Hepatocyte (in vitro differentiated cells): ENCODE measurements at regions not wholly inside any gene's neighbourhood (a gene's known extent, or its start where the extent isn't known, plus 50 kb on each side); places are given as distances from the start of the nearest gene placed in this dataset.
"Not testable (repeated sequence)": the region's sequence is repeated elsewhere in the genome, so short reads cannot be mapped to it uniquely, and the experiment has no call there.

Experiments used
- DNase-seq: peaks from one replicate; pipeline ENCODE4 v3.0.0-alpha.2; 2016; ENCODE audit warnings: low spot score
- H2AFZ ChIP-seq: fragments of 200-600 bp; sonication (generic); 2 replicates; pipeline ENCODE4 v1.6.0; 2016; ENCODE audit warnings: antibody characterized with exemption, mild to moderate bottlenecking
- H3K27ac ChIP-seq: fragments of 200-600 bp; sonication (generic); 2 replicates; pipeline ENCODE4 v1.5.1; 2016; ENCODE audit warnings: mild to moderate bottlenecking
- H3K27me3 ChIP-seq: fragments of 200-600 bp; sonication (generic); 2 replicates; pipeline ENCODE4 v1.6.1; 2016
- H3K36me3 ChIP-seq: fragments of 200-600 bp; sonication (generic); replicated peaks from 2 replicates; pipeline ENCODE4 v1.5.1; 2016; ENCODE audit warnings: low read depth; ENCODE audit not compliant: insufficient read depth
- H3K4me1 ChIP-seq: fragments of 200-600 bp; sonication (generic); 2 replicates; pipeline ENCODE4 v1.5.1; 2016; ENCODE audit warnings: mild to moderate bottlenecking, moderate library complexity; ENCODE audit not compliant: insufficient read depth
- H3K4me2 ChIP-seq: fragments of 200-600 bp; sonication (generic); 2 replicates; pipeline ENCODE4 v1.6.0; 2016
- H3K4me3 ChIP-seq: fragments of 200-600 bp; sonication (generic); 2 replicates; pipeline ENCODE4 v1.5.1; 2016; ENCODE audit warnings: mild to moderate bottlenecking
- H3K79me2 ChIP-seq: fragments of 200-600 bp; sonication (generic); 2 replicates; pipeline ENCODE4 v1.6.0; 2017; ENCODE audit warnings: mild to moderate bottlenecking
- H3K9me2 ChIP-seq: fragments of 200-600 bp; sonication (generic); replicated peaks from 2 replicates; pipeline ENCODE4 v1.6.0; 2017; ENCODE audit warnings: mild to moderate bottlenecking; ENCODE audit not compliant: insufficient read depth
- H3K9me3 ChIP-seq: fragments of 200-600 bp; sonication (generic); 2 replicates; pipeline ENCODE4 v1.5.1; 2016; ENCODE audit warnings: low read depth, mild to moderate bottlenecking
- H4K20me1 ChIP-seq: fragments of 200-600 bp; sonication (generic); 2 replicates; pipeline ENCODE4 v1.6.0; 2016; ENCODE audit warnings: mild to moderate bottlenecking; ENCODE audit not compliant: insufficient read depth, poor library complexity, severe bottlenecking
- CTCF ChIP-seq: fragments of 200-600 bp; sonication (generic); IDR thresholded peaks from 2 replicates; pipeline ENCODE4 v1.5.1; 2016; ENCODE audit warnings: antibody characterized with exemption, mild to moderate bottlenecking; ENCODE audit not compliant: poor library complexity
- EZH2 ChIP-seq: fragments of 200-600 bp; sonication (generic); IDR thresholded peaks from 2 replicates; pipeline ENCODE4 v1.6.1; 2016; ENCODE audit warnings: antibody characterized with exemption, mild to moderate bottlenecking, borderline replicate concordance
- EZH2phosphoT487 ChIP-seq: fragments of 200-600 bp; sonication (generic); IDR thresholded peaks from one replicate; pipeline ENCODE4 v1.6.1; 2018; ENCODE audit warnings: antibody characterized with exemption, mild to moderate bottlenecking, low read depth, moderate library complexity; ENCODE audit not compliant: unreplicated experiment, severe bottlenecking
- WGBS: methylation state at CpG from one replicate; pipeline ENCODE4 v1.1.6; 2016; ENCODE audit warnings: low lambda C conversion rate; ENCODE audit errors: missing lambda C conversion rate; 5-methylcytosine and 5-hydroxymethylcytosine counted together

DNA sequence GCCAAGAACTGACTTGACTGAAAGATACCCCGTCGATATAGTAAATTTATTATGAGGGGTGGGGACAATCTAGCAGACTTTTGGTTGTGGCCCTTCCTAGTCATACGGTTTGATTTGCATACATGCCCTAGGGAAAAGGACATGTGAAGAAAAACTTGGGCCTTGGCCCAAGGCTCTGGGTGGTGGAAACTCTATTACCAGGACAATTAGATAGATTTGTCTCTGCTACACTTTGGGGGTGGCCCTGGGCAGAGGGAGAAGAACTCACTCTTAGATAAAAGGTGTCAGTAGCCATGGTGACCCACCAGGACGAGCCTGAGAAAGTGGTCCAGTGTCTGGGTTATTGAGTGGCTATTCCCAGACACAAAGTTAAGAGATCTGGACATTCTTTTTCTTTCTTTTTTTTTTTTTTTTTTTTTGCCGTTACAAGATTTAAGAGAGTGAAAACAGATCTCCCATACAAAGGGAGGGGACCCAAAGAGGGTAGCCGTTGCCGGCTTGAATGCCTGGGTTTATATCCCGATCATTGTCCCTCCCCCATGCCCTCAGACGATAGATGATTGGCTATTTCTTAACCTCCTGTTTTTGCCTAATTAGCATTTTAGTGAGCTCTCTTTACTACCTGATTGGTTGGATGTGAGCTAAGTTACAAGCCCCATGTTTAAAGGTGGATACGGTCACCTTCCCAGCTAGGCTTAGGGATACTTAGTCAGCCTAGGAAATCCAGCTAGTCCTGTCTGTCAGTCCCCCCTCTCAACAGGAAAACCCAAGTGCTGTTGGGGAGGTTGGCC lies 96.4 kb upstream of the SMAD3 start:
- Histone ChIP-seq H3K36me3 (no peaks in the 10 kb centered on the region), H3K9me2 (no peaks in the 10 kb centered on the region), H3K27ac (no peak overlapping the region), H3K79me2 (no peaks in the 10 kb centered on the region), H3K9me3 (no peaks in the 10 kb centered on the region), H2AFZ (no peak overlapping the region), H3K4me2 (no peak overlapping the region), H3K27me3 (no peaks in the 10 kb centered on the region), H3K4me1 (no peaks in the 10 kb centered on the region), H4K20me1 (no peaks in the 10 kb centered on the region), H3K4me3 (no peak overlapping the region)
- TF ChIP-seq CTCF (no peak), EZH2phosphoT487 (no peak), EZH2 (no peak)
- WGBS, result 87% methylated on average over 10 of the region's 10 CpGs
- no peak for DNase-seq

DNA sequence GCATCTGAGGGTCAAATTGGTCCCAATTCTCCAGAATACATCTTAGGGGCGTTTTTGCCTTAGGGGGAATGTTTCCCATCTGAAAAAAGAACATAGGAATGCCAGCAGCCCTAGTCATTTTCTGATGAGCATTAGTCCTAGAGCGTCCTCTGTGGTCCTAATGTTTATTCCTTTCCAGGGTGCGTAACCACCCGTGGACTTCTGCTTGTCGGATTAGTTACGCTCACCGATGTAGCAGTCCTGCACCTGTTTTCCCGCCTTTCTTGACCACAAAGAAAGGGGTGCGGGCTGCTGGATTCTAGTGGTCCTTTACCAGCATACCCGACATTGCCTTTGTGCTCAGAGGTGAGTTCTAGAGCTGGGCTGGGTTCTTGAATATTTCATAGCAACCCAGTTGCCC lies 91.3 kb upstream of the SMAD3 start:
- H3K79me2 ChIP-seq, H3K4me2 ChIP-seq, H3K36me3 ChIP-seq, H3K4me1 ChIP-seq, H3K4me3 ChIP-seq, H3K27me3 ChIP-seq, H3K27ac ChIP-seq, DNase-seq, H3K9me3 ChIP-seq, H2AFZ ChIP-seq, H3K9me2 ChIP-seq, H4K20me1 ChIP-seq: not testable (repeated sequence)
- 89% methylated on average over 10 of the region's 10 CpGs for WGBS

DNA sequence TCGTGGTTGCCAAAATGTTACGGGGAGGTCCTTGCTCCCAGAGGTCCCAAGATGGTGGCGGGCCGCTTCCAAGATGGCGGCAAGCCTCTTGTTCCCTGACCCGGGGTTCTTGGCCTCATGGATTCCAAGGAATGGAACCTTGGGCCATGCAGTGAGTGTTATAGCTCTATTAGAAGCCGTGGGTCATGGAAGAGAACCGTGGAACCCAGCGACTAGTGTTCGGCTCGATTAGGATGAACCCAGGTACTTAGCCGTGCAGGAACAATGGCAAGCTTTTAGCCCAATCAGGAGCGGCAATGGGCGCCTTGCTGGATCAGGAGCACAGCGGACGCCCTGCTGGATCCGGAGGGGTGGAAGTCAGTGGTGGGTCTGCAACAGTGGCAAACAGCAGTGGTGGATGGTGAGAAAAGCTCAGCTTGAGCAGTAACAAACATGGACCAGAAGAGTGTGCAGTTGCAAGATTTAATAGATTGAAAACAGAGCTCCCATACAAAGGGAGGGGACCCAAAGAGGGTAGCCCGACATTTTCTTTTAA lies 89.2 kb upstream of the SMAD3 start:
- not testable (repeated sequence) for H4K20me1 ChIP-seq, H3K27ac ChIP-seq, H3K4me1 ChIP-seq, H3K4me3 ChIP-seq, H3K4me2 ChIP-seq, H3K36me3 ChIP-seq, DNase-seq, H3K9me2 ChIP-seq, H3K27me3 ChIP-seq, H3K79me2 ChIP-seq, H3K9me3 ChIP-seq, H2AFZ ChIP-seq
- 93% methylated on average over 16 of the region's 18 CpGs for WGBS

DNA sequence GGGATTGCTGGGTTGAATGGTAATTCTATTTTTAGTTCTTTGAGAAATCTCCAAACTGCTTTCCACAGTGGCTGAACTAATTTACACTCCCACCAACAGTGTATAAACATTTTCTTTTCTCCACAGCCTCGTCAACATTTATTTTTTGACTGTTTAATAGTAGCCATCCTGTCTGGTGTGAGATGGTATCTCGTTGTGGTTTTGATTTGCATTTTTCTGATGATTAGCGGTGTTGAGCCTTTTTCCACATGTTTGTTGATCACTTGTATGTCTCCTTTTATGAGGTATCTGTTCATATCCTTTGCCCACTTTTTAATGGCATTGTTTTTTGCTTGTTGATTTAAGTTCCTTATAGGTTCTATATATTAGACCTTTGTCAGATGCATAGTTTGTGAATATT lies 85.1 kb upstream of the SMAD3 start:
- not testable (repeated sequence) for H2AFZ ChIP-seq, H3K9me3 ChIP-seq, H3K4me1 ChIP-seq, H3K4me2 ChIP-seq, H3K27ac ChIP-seq, H3K36me3 ChIP-seq, DNase-seq, H3K79me2 ChIP-seq, H3K4me3 ChIP-seq, H3K9me2 ChIP-seq, H4K20me1 ChIP-seq, H3K27me3 ChIP-seq
- 73% methylated on average over 3 of the region's 3 CpGs for WGBS

- H3K4me1 ChIP-seq, result no peaks in the 10 kb centered on the region
- H3K9me3 ChIP-seq, result no peaks in the 10 kb centered on the region
- no peak overlapping the region for H3K4me2 ChIP-seq
- DNase-seq, result no peak
- H2AFZ ChIP-seq, result no peak overlapping the region
- no peak overlapping the region for H3K27ac ChIP-seq
- H3K36me3 ChIP-seq, result no peaks in the 10 kb centered on the region
- 90% methylated on average over 6 of the region's 6 CpGs for WGBS
- TF ChIP-seq EZH2 (no peak), EZH2phosphoT487 (no peak), CTCF (no peak)
- H3K79me2 ChIP-seq, result no peaks in the 10 kb centered on the region
- no peaks in the 10 kb centered on the region for H3K27me3 ChIP-seq
- H3K4me3 ChIP-seq, result no peak overlapping the region
- no peaks in the 10 kb centered on the region for H3K9me2 ChIP-seq
- no peaks in the 10 kb centered on the region for H4K20me1 ChIP-seq
Measured at GRCh38 chr15:66981771-66982170, 83.6 kb upstream of the SMAD3 start.
